Hematopoietic multipotent progenitor cell treated with erythropoietin and hydrocortisone succinate and interleukin-3 and kit ligand, for 15 days (in vitro differentiated cells): ENCODE measurements at regions not wholly inside any gene's neighbourhood (a gene's known extent, or its start where the extent isn't known, plus 50 kb on each side); places are given as distances from the start of the nearest gene placed in this dataset.

Experiments used
- DNase-seq: peaks from one replicate; pipeline ENCODE4 v3.0.0-alpha.2; 2015; ENCODE audit warnings: low spot score

DNA sequence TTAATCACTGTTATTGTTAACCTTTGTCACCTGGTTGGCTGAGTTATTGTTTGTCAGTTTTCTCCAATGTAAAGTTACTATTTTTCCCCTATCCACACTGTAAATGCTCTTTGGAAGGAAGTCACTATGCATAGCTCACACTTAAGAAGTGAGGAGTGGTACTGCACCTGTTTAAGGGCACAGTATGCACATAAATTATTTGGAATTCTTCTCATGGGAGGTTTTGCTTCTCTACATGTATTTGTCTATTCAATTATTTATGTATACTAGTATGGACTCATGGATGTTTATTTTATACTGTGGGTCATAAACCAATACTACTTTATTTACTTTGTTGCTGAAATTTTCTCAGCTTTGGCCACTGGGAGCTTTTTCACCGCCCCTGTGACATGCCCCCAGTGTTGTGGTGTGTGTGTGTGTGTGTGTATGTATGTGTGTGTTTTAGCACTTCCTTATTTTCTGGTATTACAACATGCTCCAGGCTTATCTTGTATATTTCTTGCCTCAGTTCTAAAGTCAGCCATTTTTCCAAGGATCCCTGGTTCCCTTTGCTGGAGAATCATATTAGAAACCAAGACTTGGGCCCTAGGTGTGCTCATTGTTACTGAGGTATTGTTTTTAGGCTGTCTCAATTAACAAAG is 290.5 kb downstream of the KBTBD8 start:
- no peak for DNase-seq

DNA sequence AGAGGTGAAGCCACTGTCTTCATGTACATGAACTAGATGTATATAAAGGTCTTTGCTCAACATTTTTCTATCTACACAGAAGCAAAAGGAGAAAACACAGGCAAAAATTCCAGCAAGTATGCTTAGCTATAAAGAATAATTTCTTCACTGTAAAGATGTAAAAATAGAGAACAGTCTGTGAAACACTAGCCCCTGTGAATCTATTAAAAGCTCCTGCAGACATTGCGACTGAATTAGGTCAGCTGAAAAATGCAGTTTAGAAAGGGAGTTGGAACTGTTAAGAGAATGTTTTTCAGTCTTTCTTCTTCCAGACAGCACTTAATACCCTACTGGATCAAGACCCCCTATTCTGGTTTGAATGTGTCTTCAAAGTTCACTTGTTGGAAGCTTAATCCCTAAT is 291.5 kb downstream of the KBTBD8 start:
- no peak for DNase-seq

GRCh38 chr3:67290438-67290837 is 292.3 kb downstream of the KBTBD8 start:
- no peak for DNase-seq

DNA sequence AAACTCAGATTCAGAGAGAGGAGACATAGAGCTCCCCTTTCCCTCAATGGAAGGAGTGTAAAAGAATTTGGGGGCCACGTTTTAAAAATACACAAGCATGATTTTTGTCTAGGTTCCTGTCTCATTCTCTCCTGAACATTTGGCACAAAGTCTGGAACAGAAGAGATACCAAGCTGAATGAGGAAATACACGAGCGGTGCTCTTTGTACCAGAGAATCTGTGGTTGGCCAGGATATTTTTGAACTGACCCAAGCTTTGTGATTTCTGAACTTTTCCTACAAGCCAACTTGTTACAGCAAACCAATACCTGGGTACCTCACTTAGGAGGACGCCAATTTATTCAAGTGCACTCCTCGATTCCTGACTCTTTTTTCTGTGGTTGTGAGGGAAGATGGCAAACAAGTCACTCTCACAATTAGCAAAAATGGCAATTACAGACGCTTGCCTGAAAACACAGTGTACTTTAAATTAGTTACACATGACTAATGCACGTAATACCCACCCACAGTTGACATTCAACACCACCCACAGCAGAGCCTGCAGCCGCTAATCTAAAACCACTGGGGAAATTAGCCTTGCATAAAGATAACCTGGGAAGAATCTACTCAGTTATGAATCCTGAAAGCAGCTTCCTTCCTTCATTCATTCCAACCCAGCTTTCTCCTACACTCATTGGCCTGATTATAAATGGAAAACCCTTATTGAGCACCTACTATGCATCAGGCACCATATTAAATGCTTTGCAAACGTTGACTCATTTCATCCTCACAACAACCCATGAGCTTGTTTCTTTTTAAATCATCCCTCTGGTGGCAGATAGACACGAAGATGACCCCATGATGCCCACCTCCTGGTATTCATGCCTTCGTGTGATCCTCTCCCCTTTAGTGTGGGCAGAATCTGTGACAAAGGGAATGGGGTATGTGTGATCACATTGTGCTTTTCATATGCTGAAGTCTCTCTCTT is 293.5 kb downstream of the KBTBD8 start:
- DNase-seq: no peak

DNA sequence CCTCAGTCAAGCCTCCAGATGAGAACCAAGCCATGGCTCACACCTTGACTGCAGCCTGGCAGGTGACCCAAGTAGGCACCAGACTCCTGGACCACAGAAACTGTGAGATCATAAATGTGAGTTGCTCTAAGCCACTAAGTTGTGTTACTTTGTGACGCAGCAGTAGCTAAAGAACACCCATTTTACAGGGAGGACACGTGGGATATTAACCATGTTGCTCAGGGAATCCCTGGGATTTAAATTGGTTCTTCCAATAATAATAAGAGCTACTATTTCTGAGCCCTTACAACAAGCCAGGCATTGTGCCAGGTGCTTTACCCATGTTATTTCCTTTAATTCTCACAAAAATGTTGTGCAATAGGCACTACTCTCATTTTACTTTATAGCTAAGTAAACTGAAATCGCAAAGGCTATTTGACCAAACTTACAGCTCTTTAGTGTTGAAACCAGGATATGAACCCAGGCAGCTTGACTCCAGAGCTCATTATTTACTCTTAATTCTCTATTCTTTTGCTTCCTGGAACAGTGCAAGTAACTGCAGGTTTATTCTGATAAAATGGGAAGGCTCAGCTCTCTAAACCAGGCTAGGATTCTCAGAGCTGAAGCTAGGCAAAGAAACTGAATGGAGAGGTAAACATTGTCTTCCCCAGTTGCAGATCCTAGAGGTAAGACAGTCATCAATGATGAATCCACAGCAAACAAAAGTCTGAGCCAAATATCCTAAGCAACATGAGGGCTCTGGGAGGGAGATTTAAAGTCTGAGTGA is 294.4 kb downstream of the KBTBD8 start:
- DNase-seq: no peak

DNA sequence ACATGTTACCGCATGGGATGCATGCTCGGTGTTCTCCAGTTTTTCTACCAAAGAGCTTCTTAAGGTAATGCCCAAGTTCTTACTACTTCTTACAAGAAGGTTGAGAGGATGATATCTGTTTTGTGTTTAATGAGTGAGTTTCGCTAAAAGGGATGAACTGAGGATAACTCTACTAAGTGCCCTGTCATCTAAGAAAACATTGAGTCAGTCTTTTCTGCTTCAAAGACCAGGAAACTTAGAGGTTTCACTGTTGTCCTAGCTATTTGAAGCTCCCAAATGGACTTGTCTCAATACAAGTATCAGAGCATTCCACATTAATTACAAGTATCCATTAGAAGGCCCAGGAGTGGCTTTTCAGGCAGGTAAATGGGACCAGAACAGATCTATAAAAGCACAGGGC is 296.2 kb downstream of the KBTBD8 start:
- DNase-seq: no peak

DNA sequence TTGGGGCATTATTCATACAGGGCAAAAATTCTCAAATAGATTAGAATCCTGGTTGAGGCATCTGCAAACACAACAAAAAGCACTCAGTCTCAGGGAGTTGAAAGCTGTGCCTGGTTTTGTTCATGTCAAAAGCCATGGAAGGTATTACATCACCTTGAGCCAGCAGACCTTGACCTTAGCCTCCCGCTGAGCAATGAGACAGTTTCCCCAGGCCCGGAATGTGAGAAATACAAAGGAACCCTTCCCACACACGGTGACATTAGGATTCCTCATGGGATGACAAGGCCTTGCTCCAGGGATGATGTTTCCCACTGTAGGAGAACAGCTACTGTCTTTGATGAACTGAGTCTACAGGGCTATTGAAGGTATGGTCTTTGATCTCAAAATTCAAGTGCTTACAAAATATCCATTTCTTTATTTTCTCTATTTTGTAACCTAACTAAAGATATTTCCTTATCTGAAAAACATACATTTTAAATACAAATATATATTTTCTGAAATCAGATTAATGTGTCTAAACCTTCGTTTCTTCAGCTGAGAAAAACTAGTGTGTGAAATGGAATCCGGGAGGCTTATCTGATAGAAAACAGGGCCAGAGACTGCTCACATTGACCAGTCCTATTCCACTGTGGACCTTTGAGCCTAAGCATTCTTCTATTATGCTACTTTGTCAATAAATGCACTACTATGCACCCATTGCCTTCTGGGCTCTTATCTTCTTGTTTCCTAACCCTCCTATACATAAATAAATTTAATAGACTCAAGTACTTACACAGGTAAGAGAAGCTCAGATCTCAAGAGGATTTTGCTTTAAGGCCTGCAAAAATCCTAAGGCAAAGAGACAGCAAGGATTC is 298.2 kb downstream of the KBTBD8 start:
- no peak for DNase-seq

- no peak for DNase-seq
Observed at GRCh38 chr3:67297715-67298475, 299.8 kb downstream of the KBTBD8 start.

- DNase-seq: no peak
Observed at GRCh38 chr3:67301556-67301955, 303.4 kb downstream of the KBTBD8 start.

- no peak for DNase-seq
Observed at GRCh38 chr3:67302489-67302888, 304.4 kb downstream of the KBTBD8 start.

- DNase-seq: no peak
Observed at GRCh38 chr3:67305160-67305559, 307.1 kb downstream of the KBTBD8 start.

DNA sequence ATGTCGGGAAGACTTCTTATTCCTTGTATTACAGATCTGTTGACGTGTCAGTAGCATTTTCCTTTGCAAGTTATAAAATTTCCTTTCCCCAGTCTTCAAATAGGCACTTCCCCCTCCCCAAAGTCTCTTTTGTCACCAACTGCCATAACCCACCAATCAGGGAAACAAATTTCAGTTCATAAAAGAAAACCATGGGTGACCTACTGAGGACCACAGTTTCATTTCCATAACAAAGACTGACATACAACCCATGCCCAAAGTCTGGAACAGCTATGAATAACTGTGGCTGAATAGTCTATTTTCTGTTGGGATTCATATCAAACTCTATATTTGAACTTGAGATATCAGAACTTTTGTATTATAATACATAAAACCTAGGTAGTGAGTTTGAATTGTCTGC is 307.8 kb downstream of the KBTBD8 start:
- no peak for DNase-seq

GRCh38 chr3:67311440-67311839 is 313.3 kb downstream of the KBTBD8 start:
- no peak for DNase-seq

- no peak for DNase-seq
Observed at GRCh38 chr3:67312155-67312554, 314.0 kb downstream of the KBTBD8 start.

DNA sequence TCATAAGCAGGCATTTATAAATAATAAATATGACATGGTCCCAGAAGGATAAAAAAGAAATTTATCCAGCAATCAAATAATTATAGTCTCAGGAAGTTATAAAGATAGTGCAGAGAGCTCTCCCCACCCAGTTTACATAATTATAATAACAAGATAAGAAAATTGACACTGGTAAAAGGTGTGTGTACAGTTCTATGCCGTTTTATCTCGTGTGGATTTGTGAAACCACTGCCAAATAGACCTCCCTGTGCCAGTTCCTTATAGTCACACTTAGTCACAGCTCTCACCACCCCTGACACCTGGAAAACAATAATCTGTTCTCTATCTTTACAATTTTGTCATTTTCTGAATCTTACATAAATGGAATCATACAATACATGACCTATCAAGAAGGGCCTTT is 320.1 kb downstream of the KBTBD8 start:
- no peak for DNase-seq

DNA sequence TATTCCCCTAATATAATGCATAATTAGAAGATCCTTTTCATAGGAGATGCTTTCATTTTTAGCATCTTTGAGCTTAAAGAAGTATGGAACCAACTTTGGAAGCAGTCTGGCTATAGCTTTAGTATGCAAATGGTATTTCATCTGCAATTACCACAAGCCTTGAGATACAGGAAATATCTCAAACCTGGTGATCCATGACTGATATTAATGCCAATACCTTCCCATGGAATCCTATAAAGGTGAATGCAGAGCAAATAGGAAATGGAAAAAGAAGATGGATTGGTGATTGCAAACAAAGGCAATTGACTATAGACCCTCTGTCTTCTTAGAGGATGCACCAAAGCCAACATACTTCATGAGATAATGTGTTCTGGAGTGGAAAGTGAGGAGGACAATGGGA is 326.4 kb downstream of the KBTBD8 start:
- no peak for DNase-seq
